ENCODE measurements at regions not wholly inside any gene's neighbourhood (a gene's known extent, or its start where the extent isn't known, plus 50 kb on each side); places are given as distances from the start of the nearest gene placed in this dataset.
"Not testable (repeated sequence)": the region's sequence is repeated elsewhere in the genome, so short reads cannot be mapped to it uniquely, and the experiment has no call there.

GRCh38 chrX:99939206-99939882, 470.7 kb downstream of the PCDH19 start:
- not testable (repeated sequence) for TF ChIP-seq CTCF (conservative IDR thresholded peaks at IDR 0.05; ENCODE audit: low read depth in 2 of 2); REST (IDR thresholded peaks at IDR 0.05; ENCODE audit: unreplicated experiment); EZH2 (IDR thresholded peaks at IDR 0.05; ENCODE audit: low read depth, unreplicated experiment); POLR2AphosphoS5 (IDR thresholded peaks at IDR 0.05; ENCODE audit: low read depth); JUNB (IDR thresholded peaks at IDR 0.05; ENCODE audit: unreplicated experiment); EZH2phosphoT487 (IDR thresholded peaks at IDR 0.05; ENCODE audit: unreplicated experiment); ZNF331 (CRISPR knock-in tag; IDR thresholded peaks at IDR 0.05; ENCODE audit: low read depth); NANOG (IDR thresholded peaks at IDR 0.05; ENCODE audit: borderline replicate concordance); STAT1 (IDR thresholded peaks at IDR 0.05; ENCODE audit: unreplicated experiment); ETS1 (IDR thresholded peaks at IDR 0.05); CREB1 (CRISPR knock-in tag; IDR thresholded peaks at IDR 0.05; ENCODE audit: low read depth); ZNF462 (CRISPR knock-in tag; IDR thresholded peaks at IDR 0.05)

Data from GM23338 (cell line).